ENCODE measurements at regions not wholly inside any gene's neighbourhood (a gene's known extent, or its start where the extent isn't known, plus 50 kb on each side); places are given as distances from the start of the nearest gene placed in this dataset.

- Histone ChIP-seq H3K9me3 (ENCODE audit: control insufficient read depth, low read length) (no peaks in the 10 kb centered on the region), H3K79me2 (no peaks in the 10 kb centered on the region), H3K4me1 (no peaks in the 10 kb centered on the region), H3K36me3 (ENCODE audit: control insufficient read depth, insufficient read depth, low read length) (no peaks in the 10 kb centered on the region), H3K27me3 (ENCODE audit: control insufficient read depth, insufficient read depth, low read length) (no peaks in the 10 kb centered on the region), H3K27ac (no peak overlapping the region), H2AFZ (no peak overlapping the region), H3K4me3 (ENCODE audit: low read depth, low read length) (no peak overlapping the region), H3K4me2 (ENCODE audit: low read length) (no peak overlapping the region), H3K9ac (no peak overlapping the region)
- no peak for TF ChIP-seq CTCF (IDR thresholded peaks at IDR 0.05)
Observed at GRCh38 chr15:98445315-98445714, 203.0 kb upstream of the IGF1R start.

- Histone ChIP-seq H3K9ac (no peak overlapping the region), H2AFZ (no peak overlapping the region), H3K9me3 (ENCODE audit: control insufficient read depth, low read length) (no peaks in the 10 kb centered on the region), H3K36me3 (ENCODE audit: control insufficient read depth, insufficient read depth, low read length) (no peaks in the 10 kb centered on the region), H3K4me3 (ENCODE audit: low read depth, low read length) (no peak overlapping the region), H3K4me1 (no peaks in the 10 kb centered on the region), H3K4me2 (ENCODE audit: low read length) (no peak overlapping the region), H3K79me2 (no peaks in the 10 kb centered on the region), H3K27ac (no peak overlapping the region), H3K27me3 (ENCODE audit: control insufficient read depth, insufficient read depth, low read length) (no peaks in the 10 kb centered on the region)
- no peak for TF ChIP-seq CTCF (IDR thresholded peaks at IDR 0.05)
Observed at GRCh38 chr15:98446083-98446482, 202.3 kb upstream of the IGF1R start.

- H3K9me3 ChIP-seq (ENCODE audit: control insufficient read depth, low read length), result no peaks in the 10 kb centered on the region
- no peaks in the 10 kb centered on the region for H3K4me1 ChIP-seq
Observed at GRCh38 chr15:98447069-98447468, 201.3 kb upstream of the IGF1R start.

GRCh38 chr15:98451236-98451635, 197.1 kb upstream of the IGF1R start:
- H3K27me3 ChIP-seq (ENCODE audit: control insufficient read depth, insufficient read depth, low read length), result no peaks in the 10 kb centered on the region
- H3K27ac ChIP-seq, result no peak overlapping the region
- no peaks in the 10 kb centered on the region for H3K4me1 ChIP-seq
- no peak overlapping the region for H3K9ac ChIP-seq
- no peaks in the 10 kb centered on the region for H3K36me3 ChIP-seq (ENCODE audit: control insufficient read depth, insufficient read depth, low read length)
- H3K4me3 ChIP-seq (ENCODE audit: low read depth, low read length), result no peak overlapping the region
- H3K9me3 ChIP-seq (ENCODE audit: control insufficient read depth, low read length), result no peaks in the 10 kb centered on the region
- H2AFZ ChIP-seq, result no peak overlapping the region
- H3K4me2 ChIP-seq (ENCODE audit: low read length), result no peak overlapping the region
- TF ChIP-seq CTCF (IDR thresholded peaks at IDR 0.05), result no peak
- H3K79me2 ChIP-seq, result no peaks in the 10 kb centered on the region

More at GRCh38 chr15:98447069-98447468, 201.3 kb upstream of the IGF1R start:
- H3K4me3 ChIP-seq (ENCODE audit: low read depth, low read length), result no peak overlapping the region
- no peak overlapping the region for H3K27ac ChIP-seq
- no peaks in the 10 kb centered on the region for H3K79me2 ChIP-seq
- TF ChIP-seq CTCF (IDR thresholded peaks at IDR 0.05), result no peak
- H3K27me3 ChIP-seq (ENCODE audit: control insufficient read depth, insufficient read depth, low read length), result no peaks in the 10 kb centered on the region
- H3K36me3 ChIP-seq (ENCODE audit: control insufficient read depth, insufficient read depth, low read length), result no peaks in the 10 kb centered on the region
- H3K9ac ChIP-seq, result no peak overlapping the region
- H3K4me2 ChIP-seq (ENCODE audit: low read length), result no peak overlapping the region
- no peak overlapping the region for H2AFZ ChIP-seq

- Histone ChIP-seq H3K79me2 (no peaks in the 10 kb centered on the region), H3K4me2 (ENCODE audit: low read length) (no peak overlapping the region), H3K36me3 (ENCODE audit: control insufficient read depth, insufficient read depth, low read length) (no peaks in the 10 kb centered on the region), H3K27me3 (ENCODE audit: control insufficient read depth, insufficient read depth, low read length) (no peaks in the 10 kb centered on the region), H3K9ac (no peak overlapping the region), H3K9me3 (ENCODE audit: control insufficient read depth, low read length) (no peaks in the 10 kb centered on the region), H3K27ac (no peak overlapping the region), H3K4me3 (ENCODE audit: low read depth, low read length) (no peak overlapping the region), H2AFZ (no peak overlapping the region), H3K4me1 (no peaks in the 10 kb centered on the region)
- TF ChIP-seq CTCF (IDR thresholded peaks at IDR 0.05), result no peak
Observed at GRCh38 chr15:98452238-98452637, 196.1 kb upstream of the IGF1R start.

All from parathyroid adenoma (tissue), 2 donors.